PFSK-1 (cell line): ENCODE measurements at regions not wholly inside any gene's neighbourhood (a gene's known extent, or its start where the extent isn't known, plus 50 kb on each side); places are given as distances from the start of the nearest gene placed in this dataset.

Experiments
- FOXP2 ChIP-seq: optimal IDR thresholded peaks from 2 replicates; pipeline ENCODE3; 2011; ENCODE audit warnings: borderline replicate concordance, control low read depth, inconsistent platforms; ENCODE audit not compliant: insufficient read depth; ENCODE audit errors: extremely low read length, extremely low read depth
- POLR2AphosphoS5 ChIP-seq: IDR thresholded peaks from 2 replicates; pipeline ENCODE4 v1.6.1; 2012; ENCODE audit warnings: low read depth, mild to moderate bottlenecking, control low read depth, low read length, moderate library complexity
- REST ChIP-seq, 2 experiments: IDR thresholded peaks; 2 replicates each; pipeline versions ENCODE4 v1.6.1 to v1.8.0; 2011 to 2012; ENCODE audit warnings: low read depth in 2 of 2, low read length in 2 of 2, control low read depth in 1 of 2, inconsistent platforms in 1 of 2, mild to moderate bottlenecking in 1 of 2, moderate library complexity in 1 of 2; ENCODE audit not compliant: insufficient read depth in 1 of 2
- SIN3A ChIP-seq: IDR thresholded peaks from 2 replicates; pipeline ENCODE4 v1.6.1; 2012; ENCODE audit warnings: mild to moderate bottlenecking, low read length, moderate library complexity, borderline replicate concordance; ENCODE audit not compliant: insufficient read depth
- TAF1 ChIP-seq: IDR thresholded peaks from 2 replicates; pipeline ENCODE4 v1.6.1; 2012; ENCODE audit warnings: low read length, control low read depth, borderline replicate concordance; ENCODE audit not compliant: insufficient read depth

GRCh38 chr7:26029911-26030310 is 122.1 kb upstream of the NFE2L3 start:
- TF ChIP-seq TAF1: no peak
- no peak for TF ChIP-seq POLR2AphosphoS5
- no peak for TF ChIP-seq SIN3A
- TF ChIP-seq FOXP2: no peak
- no peak for TF ChIP-seq REST (IDR thresholded peaks at IDR 0.05; ENCODE audit: insufficient read depth in 1 of 2, low read depth in 2 of 2, low read length in 2 of 2)

GRCh38 chr7:26034391-26034790 is 117.6 kb upstream of the NFE2L3 start:
- TF ChIP-seq TAF1: no peak
- TF ChIP-seq POLR2AphosphoS5: no peak
- TF ChIP-seq SIN3A: no peak
- TF ChIP-seq REST (IDR thresholded peaks at IDR 0.05; ENCODE audit: insufficient read depth in 1 of 2, low read depth in 2 of 2, low read length in 2 of 2): no peak
- TF ChIP-seq FOXP2: no peak

GRCh38 chr7:26035552-26035951 is 116.4 kb upstream of the NFE2L3 start:
- TF ChIP-seq TAF1 (no peak), FOXP2 (no peak), POLR2AphosphoS5 (no peak), REST (IDR thresholded peaks at IDR 0.05; ENCODE audit: insufficient read depth in 1 of 2, low read depth in 2 of 2, low read length in 2 of 2) (no peak), SIN3A (no peak)

GRCh38 chr7:26036092-26036491 is 115.9 kb upstream of the NFE2L3 start:
- TF ChIP-seq FOXP2 (no peak), POLR2AphosphoS5 (no peak), TAF1 (no peak), SIN3A (no peak), REST (IDR thresholded peaks at IDR 0.05; ENCODE audit: insufficient read depth in 1 of 2, low read depth in 2 of 2, low read length in 2 of 2) (no peak)
